Choroid plexus epithelial cell (primary cell): ENCODE measurements at regions not wholly inside any gene's neighbourhood (a gene's known extent, or its start where the extent isn't known, plus 50 kb on each side); places are given as distances from the start of the nearest gene placed in this dataset.

Experiments
- DNase-seq: peaks from one replicate; pipeline ENCODE4 v3.0.0-alpha.2; 2010; ENCODE audit warnings: low read depth
- H3K4me3 ChIP-seq: 2 replicates; pipeline ENCODE4 v1.5.1; 2011; ENCODE audit warnings: low read depth, mild to moderate bottlenecking, control low read depth, low read length, moderate library complexity
- TF ChIP-seq, protein P1 (sequence below): conservative IDR thresholded peaks from 2 replicates; pipeline ENCODE4 v1.5.1; 2011; ENCODE audit warnings: low read depth, mild to moderate bottlenecking, control low read depth, inconsistent platforms, low read length, moderate library complexity

DNA sequence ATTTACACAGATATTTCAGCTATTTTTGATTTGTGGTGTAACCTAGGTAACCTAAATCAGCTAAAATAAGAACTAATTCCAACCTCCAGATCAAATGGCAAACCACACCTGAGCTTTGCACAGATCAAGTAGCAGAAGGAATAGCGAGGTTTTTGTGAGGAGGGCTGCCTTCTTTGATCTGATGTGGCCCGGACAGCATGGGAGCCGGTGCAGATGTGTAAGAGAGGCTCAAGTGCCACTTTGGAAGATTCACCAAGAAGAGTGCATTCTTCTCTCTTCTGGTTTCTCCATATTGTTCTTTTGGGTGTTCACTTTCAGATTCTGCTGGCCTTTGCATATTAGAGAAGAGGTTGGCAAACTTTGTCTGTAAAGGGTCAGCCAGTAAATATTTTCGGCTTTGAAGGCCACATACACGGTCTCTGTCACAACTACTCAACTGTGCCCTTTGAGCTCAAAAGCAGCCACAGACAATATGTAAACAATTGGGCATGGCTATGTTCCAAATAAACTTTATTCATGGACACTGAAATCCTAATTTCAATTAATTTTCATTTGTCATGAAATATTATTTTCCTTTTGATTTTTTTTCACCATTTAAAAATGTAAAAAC lies 78.9 kb upstream of the FAM9C start:
- TF ChIP-seq, protein P1, sequence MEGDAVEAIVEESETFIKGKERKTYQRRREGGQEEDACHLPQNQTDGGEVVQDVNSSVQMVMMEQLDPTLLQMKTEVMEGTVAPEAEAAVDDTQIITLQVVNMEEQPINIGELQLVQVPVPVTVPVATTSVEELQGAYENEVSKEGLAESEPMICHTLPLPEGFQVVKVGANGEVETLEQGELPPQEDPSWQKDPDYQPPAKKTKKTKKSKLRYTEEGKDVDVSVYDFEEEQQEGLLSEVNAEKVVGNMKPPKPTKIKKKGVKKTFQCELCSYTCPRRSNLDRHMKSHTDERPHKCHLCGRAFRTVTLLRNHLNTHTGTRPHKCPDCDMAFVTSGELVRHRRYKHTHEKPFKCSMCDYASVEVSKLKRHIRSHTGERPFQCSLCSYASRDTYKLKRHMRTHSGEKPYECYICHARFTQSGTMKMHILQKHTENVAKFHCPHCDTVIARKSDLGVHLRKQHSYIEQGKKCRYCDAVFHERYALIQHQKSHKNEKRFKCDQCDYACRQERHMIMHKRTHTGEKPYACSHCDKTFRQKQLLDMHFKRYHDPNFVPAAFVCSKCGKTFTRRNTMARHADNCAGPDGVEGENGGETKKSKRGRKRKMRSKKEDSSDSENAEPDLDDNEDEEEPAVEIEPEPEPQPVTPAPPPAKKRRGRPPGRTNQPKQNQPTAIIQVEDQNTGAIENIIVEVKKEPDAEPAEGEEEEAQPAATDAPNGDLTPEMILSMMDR, result no peak
- no peak for DNase-seq
- no peak overlapping the region for H3K4me3 ChIP-seq

DNA sequence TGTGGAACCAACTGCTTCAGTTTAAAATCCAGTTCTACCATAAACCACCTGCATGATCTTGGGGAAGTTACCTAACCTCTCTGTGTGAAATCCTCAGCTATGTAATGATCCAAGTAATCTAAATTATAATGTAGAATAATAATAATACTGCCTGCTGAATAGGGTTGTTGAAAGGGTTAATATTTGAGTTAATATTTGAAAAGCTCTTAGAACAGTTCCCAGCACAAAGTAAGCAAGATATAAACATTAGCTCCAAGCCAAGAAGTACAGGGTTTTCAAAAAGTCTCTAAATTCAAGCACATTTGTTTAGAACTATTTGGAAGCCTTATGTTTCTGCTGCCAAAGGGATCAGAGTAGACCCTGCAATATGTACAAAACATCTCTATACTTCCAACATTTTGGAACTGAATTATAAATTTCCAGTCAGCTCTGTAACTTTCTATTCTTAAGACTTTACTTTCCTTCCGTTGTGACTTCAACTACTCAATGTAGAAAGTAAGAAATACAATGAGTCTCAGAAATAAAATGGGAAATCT lies 76.7 kb upstream of the FAM9C start:
- no peak overlapping the region for H3K4me3 ChIP-seq
- DNase-seq, result no peak
- TF ChIP-seq, protein P1, result no peak

DNA sequence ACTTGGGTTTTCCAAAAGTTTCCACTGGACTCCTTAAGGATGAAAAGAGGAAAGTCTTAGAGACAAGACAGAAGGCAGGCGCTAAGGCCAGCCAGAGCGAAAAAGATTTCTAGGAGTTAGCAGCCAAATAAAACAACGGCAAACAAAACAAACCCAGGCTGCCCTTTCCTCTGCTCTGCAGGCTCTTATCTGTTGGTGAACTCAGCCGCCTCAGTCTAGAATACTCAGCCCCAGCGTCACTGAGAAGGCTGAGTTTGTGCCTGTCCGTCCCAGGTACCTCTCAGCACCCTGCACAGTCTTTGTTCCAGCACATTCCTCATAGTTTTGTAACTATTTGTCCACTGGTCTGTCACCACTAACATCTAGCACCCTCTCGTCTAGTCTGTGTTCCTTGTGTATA lies 75.6 kb upstream of the FAM9C start:
- TF ChIP-seq, protein P1, result no peak
- no peak overlapping the region for H3K4me3 ChIP-seq
- DNase-seq, result peak; percentile 93

DNA sequence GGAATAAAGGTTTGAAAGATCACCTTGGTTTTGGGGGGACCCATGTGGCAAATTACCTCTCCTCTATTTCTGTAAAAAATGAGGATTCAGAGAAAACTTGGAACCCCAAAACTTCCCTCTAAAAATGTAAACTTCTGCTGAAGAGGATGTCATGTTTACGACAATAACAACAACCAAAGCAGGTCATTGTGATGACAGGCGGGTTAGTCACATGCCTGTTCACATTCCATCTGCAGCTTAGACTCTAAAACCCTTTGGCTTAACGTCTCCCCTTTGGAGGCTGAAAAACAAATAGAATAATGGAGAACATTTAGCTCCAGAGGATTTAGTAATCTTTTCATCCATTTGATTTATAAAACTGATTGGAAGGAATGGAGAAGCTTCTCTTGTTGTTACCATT lies 75.0 kb upstream of the FAM9C start:
- H3K4me3 ChIP-seq, result no peak overlapping the region
- TF ChIP-seq, protein P1, result no peak
- DNase-seq, result peak; percentile 63

DNA sequence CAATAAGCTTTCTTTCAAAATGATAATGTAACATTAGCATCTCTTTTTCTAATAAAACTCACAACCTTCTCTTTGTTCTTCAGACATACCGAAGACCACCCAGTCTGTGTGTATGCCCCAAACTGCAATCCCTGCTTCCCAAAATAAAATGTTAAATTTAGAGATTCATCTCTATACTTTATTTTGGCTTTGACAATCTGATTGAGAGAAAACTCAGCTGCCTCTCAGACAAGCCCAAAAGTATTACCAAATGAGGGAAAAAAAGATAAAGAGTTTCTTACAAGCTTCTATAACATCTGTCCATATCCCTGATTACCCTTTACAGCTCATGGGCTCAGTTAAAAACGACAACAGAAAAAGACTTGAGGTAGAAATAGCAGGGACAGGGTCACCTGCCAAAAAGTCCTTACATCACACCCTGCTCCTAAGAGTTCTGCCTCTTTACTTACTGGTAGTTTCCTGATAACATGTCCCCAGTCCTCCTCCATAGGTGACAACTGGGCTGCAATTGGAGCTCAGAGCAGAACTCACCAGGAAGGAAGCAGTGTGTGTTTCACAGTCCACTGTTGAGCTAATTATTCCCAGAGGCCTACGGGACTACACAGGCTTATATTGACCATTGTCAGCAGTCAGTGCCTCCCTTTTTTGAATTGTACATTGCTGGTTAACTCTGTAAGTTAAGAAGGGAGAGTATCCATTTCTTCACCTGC lies 70.9 kb upstream of the FAM9C start:
- TF ChIP-seq, protein P1, result no peak
- H3K4me3 ChIP-seq, result no peak overlapping the region
- no peak for DNase-seq

DNA sequence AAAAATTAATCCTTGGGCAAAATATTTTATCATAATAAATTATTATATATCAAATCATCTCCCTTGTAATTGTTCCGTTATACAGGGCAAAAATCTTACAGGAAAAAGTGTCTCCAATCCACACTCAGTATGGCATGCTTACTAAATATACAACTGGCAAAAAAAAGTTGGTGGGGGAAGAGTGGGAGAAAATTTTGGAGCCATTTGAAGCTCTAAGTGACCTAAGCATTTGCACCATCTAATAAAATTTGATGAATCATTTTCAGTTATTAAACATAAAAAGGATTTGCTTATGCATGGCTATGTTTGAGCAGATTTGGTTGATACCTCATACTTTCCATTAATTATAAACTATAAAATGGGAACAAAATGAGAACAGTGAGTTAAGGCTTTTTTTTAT lies 68.1 kb upstream of the FAM9C start:
- TF ChIP-seq, protein P1, result no peak
- no peak for DNase-seq
- H3K4me3 ChIP-seq, result no peak overlapping the region
